Fibroblast of the aortic adventitia (primary cell): ENCODE measurements at regions not wholly inside any gene's neighbourhood (a gene's known extent, or its start where the extent isn't known, plus 50 kb on each side); places are given as distances from the start of the nearest gene placed in this dataset.
A peak's percentile ranks its signal among the peaks of the same experiment; 100 is the strongest.

ENCODE experiments used
- DNase-seq: peaks from one replicate; pipeline ENCODE4 v3.0.0-alpha.2; 2010; ENCODE audit warnings: low read depth
- H3K4me3 ChIP-seq: 2 replicates; pipeline ENCODE4 v1.5.1; 2011; ENCODE audit warnings: low read depth, mild to moderate bottlenecking, control low read depth, low read length, moderate library complexity
- TF ChIP-seq, protein P1 (sequence below): IDR thresholded peaks from 2 replicates; pipeline ENCODE4 v1.5.1; 2011; ENCODE audit warnings: mild to moderate bottlenecking, low read length, control low read depth, inconsistent platforms; ENCODE audit not compliant: insufficient read depth

DNA sequence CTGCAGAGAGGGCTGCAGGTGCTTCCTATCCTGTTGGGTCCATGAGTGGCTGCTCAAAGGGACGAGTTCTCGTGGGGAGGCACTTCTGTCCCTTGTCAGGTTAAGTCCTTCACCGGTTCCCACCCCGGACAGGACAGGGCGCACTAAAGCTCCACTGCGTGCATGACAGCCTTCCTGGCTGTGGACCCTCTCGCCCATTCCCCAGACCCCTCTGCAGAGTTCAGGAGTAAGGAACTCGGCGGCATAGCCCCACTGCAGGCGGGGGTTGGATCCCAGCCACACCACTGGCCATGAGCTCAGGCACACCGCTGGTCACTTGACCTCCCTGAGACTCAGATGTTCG lies 147.5 kb upstream of the ID2 start:
- TF ChIP-seq, protein P1, sequence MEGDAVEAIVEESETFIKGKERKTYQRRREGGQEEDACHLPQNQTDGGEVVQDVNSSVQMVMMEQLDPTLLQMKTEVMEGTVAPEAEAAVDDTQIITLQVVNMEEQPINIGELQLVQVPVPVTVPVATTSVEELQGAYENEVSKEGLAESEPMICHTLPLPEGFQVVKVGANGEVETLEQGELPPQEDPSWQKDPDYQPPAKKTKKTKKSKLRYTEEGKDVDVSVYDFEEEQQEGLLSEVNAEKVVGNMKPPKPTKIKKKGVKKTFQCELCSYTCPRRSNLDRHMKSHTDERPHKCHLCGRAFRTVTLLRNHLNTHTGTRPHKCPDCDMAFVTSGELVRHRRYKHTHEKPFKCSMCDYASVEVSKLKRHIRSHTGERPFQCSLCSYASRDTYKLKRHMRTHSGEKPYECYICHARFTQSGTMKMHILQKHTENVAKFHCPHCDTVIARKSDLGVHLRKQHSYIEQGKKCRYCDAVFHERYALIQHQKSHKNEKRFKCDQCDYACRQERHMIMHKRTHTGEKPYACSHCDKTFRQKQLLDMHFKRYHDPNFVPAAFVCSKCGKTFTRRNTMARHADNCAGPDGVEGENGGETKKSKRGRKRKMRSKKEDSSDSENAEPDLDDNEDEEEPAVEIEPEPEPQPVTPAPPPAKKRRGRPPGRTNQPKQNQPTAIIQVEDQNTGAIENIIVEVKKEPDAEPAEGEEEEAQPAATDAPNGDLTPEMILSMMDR = no peak
- DNase-seq = no peak
- no peak overlapping the region for H3K4me3 ChIP-seq

GRCh38 chr2:8534729-8535468 lies 147.0 kb upstream of the ID2 start:
- no peak overlapping the region for H3K4me3 ChIP-seq
- DNase-seq = peak; percentile 80
- TF ChIP-seq, protein P1 = peak; percentile 21

- no peak for DNase-seq
- no peak overlapping the region for H3K4me3 ChIP-seq
- TF ChIP-seq, protein P1 = no peak
Measured at GRCh38 chr2:8535469-8535795, 146.4 kb upstream of the ID2 start.

GRCh38 chr2:8535821-8536685 lies 145.8 kb upstream of the ID2 start:
- TF ChIP-seq, protein P1 = no peak

GRCh38 chr2:8536686-8537561 lies 144.9 kb upstream of the ID2 start:
- TF ChIP-seq, protein P1 = no peak
- no peak overlapping the region for H3K4me3 ChIP-seq
- peak; percentile 8 for DNase-seq

More at GRCh38 chr2:8535821-8536685, 145.8 kb upstream of the ID2 start:
- no peak for DNase-seq
- no peak overlapping the region for H3K4me3 ChIP-seq

DNA sequence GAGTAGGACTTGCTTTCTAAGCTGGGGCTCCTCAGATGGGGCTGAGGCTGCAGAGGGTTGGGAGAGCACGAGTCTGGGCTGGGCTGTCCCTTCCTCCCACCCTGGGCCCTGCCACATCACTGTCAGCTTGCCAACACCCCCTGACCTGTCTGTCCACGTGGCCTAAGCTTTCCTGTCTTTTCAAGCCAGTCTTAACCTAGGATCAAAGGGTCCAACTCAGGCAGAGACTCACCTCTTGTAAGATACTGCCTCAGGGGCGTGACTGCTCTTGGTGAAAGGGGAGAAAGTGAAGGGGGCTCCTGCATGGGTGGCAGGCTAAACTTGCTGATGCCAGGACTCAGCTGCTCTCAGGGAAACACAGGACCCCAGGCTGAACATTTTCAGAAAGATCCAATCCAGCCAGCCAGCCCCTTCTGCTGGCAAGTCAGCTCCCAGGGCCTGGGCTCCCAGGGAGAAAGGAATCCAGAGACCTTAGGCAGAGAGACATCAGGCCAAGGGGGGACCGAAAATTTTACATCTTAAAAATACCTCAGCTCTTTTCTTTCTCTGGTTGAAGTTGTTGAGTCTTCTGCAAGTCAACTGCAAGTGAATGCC lies 144.2 kb upstream of the ID2 start:
- DNase-seq = no peak
- H3K4me3 ChIP-seq = no peak overlapping the region
- TF ChIP-seq, protein P1 = no peak
